ENCODE measurements at regions not wholly inside any gene's neighbourhood (a gene's known extent, or its start where the extent isn't known, plus 50 kb on each side); places are given as distances from the start of the nearest gene placed in this dataset.

GRCh38 chr6:6730831-6731230, 142.3 kb downstream of the LY86 start:
- TF ChIP-seq SIN3A (IDR thresholded peaks at IDR 0.05; ENCODE audit: borderline replicate concordance, insufficient read depth, low read length) (no peak), TAF1 (IDR thresholded peaks at IDR 0.05; ENCODE audit: borderline replicate concordance, insufficient read depth, low read length) (no peak)
